ENCODE measurements at regions not wholly inside any gene's neighbourhood (a gene's known extent, or its start where the extent isn't known, plus 50 kb on each side); places are given as distances from the start of the nearest gene placed in this dataset.
"Not testable (repeated sequence)": the region's sequence is repeated elsewhere in the genome, so short reads cannot be mapped to it uniquely, and the experiment has no call there.

DNA sequence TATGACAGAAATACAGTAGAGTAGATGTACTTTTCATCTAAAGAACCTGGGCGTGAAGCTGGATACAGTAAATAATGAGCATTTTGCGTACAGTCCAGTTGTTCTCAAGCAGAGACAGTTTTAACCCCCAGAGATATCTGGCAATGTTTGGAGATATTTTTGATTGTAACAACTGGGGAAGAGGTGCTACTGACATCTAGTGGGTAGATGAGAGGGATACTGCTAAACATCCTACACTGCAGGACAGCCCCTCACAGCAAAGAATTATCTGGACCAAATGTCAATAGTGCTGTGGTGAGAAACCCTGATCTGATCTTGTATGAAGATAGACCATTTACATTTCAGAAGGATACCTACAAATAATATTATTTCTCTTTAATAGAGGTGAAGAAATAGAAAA is 200.2 kb upstream of the FAM47A start:
- Mint-ChIP-seq H3K9me3 (ENCODE audit: low read depth, unreplicated experiment) (peaks cover 4% of the 10 kb centered on the region), H3K4me1 (ENCODE audit: low read depth, unreplicated experiment) (no peaks in the 10 kb centered on the region), H3K4me3 (ENCODE audit: low read depth, unreplicated experiment) (no peak overlapping the region), H3K36me3 (ENCODE audit: insufficient read depth, unreplicated experiment) (no peaks in the 10 kb centered on the region), H3K27ac (ENCODE audit: unreplicated experiment) (no peak overlapping the region), H3K27me3 (ENCODE audit: unreplicated experiment) (no peaks in the 10 kb centered on the region)
- DNase-seq: no peak
- CTCF ChIA-PET: interaction anchor here (0.6 kb wide), 3 partner anchors 19 to 943 kb away, joined by 3 to 4 read pairs (median 4); no protein-coding TSS in a partner anchor
- no TSS peak for BruUV-seq (replicated peaks)
- TF ChIP-seq, protein P1, sequence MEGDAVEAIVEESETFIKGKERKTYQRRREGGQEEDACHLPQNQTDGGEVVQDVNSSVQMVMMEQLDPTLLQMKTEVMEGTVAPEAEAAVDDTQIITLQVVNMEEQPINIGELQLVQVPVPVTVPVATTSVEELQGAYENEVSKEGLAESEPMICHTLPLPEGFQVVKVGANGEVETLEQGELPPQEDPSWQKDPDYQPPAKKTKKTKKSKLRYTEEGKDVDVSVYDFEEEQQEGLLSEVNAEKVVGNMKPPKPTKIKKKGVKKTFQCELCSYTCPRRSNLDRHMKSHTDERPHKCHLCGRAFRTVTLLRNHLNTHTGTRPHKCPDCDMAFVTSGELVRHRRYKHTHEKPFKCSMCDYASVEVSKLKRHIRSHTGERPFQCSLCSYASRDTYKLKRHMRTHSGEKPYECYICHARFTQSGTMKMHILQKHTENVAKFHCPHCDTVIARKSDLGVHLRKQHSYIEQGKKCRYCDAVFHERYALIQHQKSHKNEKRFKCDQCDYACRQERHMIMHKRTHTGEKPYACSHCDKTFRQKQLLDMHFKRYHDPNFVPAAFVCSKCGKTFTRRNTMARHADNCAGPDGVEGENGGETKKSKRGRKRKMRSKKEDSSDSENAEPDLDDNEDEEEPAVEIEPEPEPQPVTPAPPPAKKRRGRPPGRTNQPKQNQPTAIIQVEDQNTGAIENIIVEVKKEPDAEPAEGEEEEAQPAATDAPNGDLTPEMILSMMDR (IDR thresholded peaks at IDR 0.05; ENCODE audit: unreplicated experiment): no peak
- intact Hi-C loops (cut with micrococcal nuclease; ENCODE audit: unreplicated experiment): no loop called here

DNA sequence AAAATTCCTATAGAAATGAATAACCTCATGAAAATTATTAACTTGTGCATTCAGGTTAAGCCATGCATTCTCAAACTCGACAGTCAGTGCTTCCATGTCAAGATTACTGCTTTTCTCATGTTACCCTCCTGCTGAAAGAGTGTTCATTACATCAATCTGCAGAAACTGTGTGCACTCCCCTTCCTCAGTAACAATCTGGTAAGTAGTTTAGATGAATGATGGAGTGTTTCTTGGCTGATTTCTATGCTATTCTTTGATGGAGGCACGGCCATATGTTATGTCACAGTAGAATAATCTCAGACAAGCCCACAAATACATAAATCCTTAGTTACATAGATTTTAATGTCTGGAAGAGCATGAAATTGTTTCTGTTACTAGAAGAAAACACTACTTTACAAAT is 193.3 kb upstream of the FAM47A start:
- CTCF ChIA-PET: no interaction called here
- H3K36me3 Mint-ChIP-seq (ENCODE audit: insufficient read depth, unreplicated experiment): no peaks in the 10 kb centered on the region

DNA sequence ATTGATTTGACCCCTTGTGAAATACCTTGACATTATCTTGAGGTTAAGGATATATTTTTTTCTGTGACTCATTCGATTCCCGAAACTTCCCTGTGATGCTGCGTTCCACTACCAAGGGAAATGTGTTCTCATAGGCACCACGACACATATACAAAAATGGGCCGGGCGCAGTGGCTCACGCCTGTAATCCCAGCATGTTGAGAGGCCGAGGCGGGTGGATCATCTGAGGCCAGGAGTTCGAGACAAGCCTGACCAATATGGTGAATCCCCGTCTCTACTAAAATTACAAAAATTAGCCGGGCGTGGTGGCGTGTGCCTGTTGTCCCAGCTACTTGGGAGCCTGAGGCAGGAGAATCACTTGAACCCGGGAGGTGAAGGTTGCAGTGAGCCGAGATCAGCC is 188.3 kb upstream of the FAM47A start:
- H3K27me3 Mint-ChIP-seq (ENCODE audit: unreplicated experiment); H3K36me3 Mint-ChIP-seq (ENCODE audit: insufficient read depth, unreplicated experiment); CTCF ChIA-PET; BruUV-seq (replicated peaks); H3K4me1 Mint-ChIP-seq (ENCODE audit: low read depth, unreplicated experiment); H3K4me3 Mint-ChIP-seq (ENCODE audit: low read depth, unreplicated experiment); DNase-seq; H3K9me3 Mint-ChIP-seq (ENCODE audit: low read depth, unreplicated experiment); H3K27ac Mint-ChIP-seq (ENCODE audit: unreplicated experiment); intact Hi-C loops (cut with micrococcal nuclease; ENCODE audit: unreplicated experiment): not testable (repeated sequence)

More for the DNA sequence above, 193.3 kb upstream of the FAM47A start:
- no peak overlapping the region for H3K27ac Mint-ChIP-seq (ENCODE audit: unreplicated experiment)
- TF ChIP-seq, protein P1 (IDR thresholded peaks at IDR 0.05; ENCODE audit: unreplicated experiment): no peak
- no peaks in the 10 kb centered on the region for H3K27me3 Mint-ChIP-seq (ENCODE audit: unreplicated experiment)
- intact Hi-C loops (cut with micrococcal nuclease; ENCODE audit: unreplicated experiment): no loop called here
- no TSS peak for BruUV-seq (replicated peaks)
- no peaks in the 10 kb centered on the region for H3K4me1 Mint-ChIP-seq (ENCODE audit: low read depth, unreplicated experiment)
- no peak overlapping the region for H3K4me3 Mint-ChIP-seq (ENCODE audit: low read depth, unreplicated experiment)
- H3K9me3 Mint-ChIP-seq (ENCODE audit: low read depth, unreplicated experiment): no peaks in the 10 kb centered on the region
- no peak for DNase-seq

DNA sequence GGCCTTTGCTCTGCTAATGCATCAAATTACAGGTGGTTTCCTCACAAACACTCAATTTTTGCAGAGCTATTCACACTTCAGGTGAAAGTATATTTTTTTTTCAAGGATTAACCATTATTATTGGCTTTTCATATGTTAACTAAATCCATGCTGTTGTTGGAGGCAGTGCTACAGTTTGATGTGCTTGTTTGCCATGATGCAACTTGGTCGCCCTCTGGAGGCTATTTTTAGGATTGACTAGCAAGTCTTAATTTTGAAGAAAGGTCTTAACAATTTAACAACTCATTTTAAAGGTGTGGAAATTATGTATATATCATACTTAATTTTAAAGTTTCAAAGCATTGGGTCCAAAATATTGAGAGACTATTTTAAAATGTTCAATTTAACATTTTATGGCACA is 168.8 kb upstream of the FAM47A start:
- CTCF ChIA-PET: interaction anchor here (1.0 kb wide), 1 partner anchor 866 kb away, joined by 4 read pairs; no protein-coding TSS in a partner anchor
- H3K4me3 Mint-ChIP-seq (ENCODE audit: low read depth, unreplicated experiment): no peak overlapping the region
- peak; percentile 44 for DNase-seq
- no peak overlapping the region for H3K27ac Mint-ChIP-seq (ENCODE audit: unreplicated experiment)
- intact Hi-C loops (cut with micrococcal nuclease; ENCODE audit: unreplicated experiment): loop anchor here (1.0 to 5.0 kb wide), 2 partner anchors 867 to 964 kb away; no protein-coding TSS in a partner anchor
- TF ChIP-seq, protein P1 (IDR thresholded peaks at IDR 0.05; ENCODE audit: unreplicated experiment): peak; percentile 32
- no TSS peak for BruUV-seq (replicated peaks)
- H3K27me3 Mint-ChIP-seq (ENCODE audit: unreplicated experiment): no peaks in the 10 kb centered on the region
- no peaks in the 10 kb centered on the region for H3K9me3 Mint-ChIP-seq (ENCODE audit: low read depth, unreplicated experiment)
- H3K36me3 Mint-ChIP-seq (ENCODE audit: insufficient read depth, unreplicated experiment): no peaks in the 10 kb centered on the region
- H3K4me1 Mint-ChIP-seq (ENCODE audit: low read depth, unreplicated experiment): no peaks in the 10 kb centered on the region

DNA sequence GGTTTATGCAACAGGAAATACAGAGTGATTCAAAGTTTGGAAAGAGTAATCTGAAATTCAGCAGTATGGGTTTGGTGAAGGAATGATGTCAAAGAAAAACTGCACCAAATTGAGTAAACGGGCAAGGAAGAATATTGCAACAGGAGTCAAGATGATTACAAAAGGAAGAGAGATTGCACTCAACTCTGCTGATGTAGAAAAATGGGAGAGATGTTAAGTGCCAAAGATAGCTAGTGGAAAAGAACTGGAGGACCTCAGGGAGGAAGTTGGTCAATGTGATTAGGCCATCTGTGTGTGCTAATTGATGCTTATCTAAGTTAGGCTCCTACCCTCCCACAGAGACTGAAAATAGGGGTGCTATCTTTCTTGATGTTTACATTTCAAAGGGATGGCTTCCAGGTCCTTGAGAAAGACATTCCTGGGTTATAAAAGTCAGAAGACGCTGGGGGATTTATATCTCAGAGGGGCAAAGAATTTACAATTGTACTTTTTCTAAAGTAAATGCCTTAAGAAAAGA is 167.4 kb upstream of the FAM47A start:
- Mint-ChIP-seq H3K27me3 (ENCODE audit: unreplicated experiment) (no peaks in the 10 kb centered on the region), H3K4me1 (ENCODE audit: low read depth, unreplicated experiment) (no peaks in the 10 kb centered on the region), H3K9me3 (ENCODE audit: low read depth, unreplicated experiment) (peaks cover 2% of the 10 kb centered on the region), H3K27ac (ENCODE audit: unreplicated experiment) (no peak overlapping the region), H3K36me3 (ENCODE audit: insufficient read depth, unreplicated experiment) (no peaks in the 10 kb centered on the region), H3K4me3 (ENCODE audit: low read depth, unreplicated experiment) (no peak overlapping the region)
- BruUV-seq (replicated peaks): no TSS peak
- intact Hi-C loops (cut with micrococcal nuclease; ENCODE audit: unreplicated experiment): no loop called here
- TF ChIP-seq, protein P1 (IDR thresholded peaks at IDR 0.05; ENCODE audit: unreplicated experiment): no peak
- CTCF ChIA-PET: no interaction called here
- DNase-seq: no peak
